Pancreas (tissue), 10 donors: ENCODE measurements at regions not wholly inside any gene's neighbourhood (a gene's known extent, or its start where the extent isn't known, plus 50 kb on each side); places are given as distances from the start of the nearest gene placed in this dataset.

Experiments
- ATAC-seq, 4 donors: fragments of 200-7000 bp; cut with Tn5 transposase; one replicate each; pipeline versions ENCODE4 v1.8.0 to v1.9.1; 2020; ENCODE audit warnings: mild to moderate bottlenecking in 4 of 4, moderate library complexity in 4 of 4
- DNase-seq, 6 donors: peaks; one replicate each; pipeline ENCODE4 v3.0.0-alpha.2; 2020
- FAIRE-seq: peaks from 2 replicates; lab custom pipeline; 2012; peaks lifted over from hg19 to GRCh38; lab: Jason Lieb, UNC
- H3K27ac ChIP-seq, 4 donors: fragments of 200-600 bp; sonication (generic); 1 replicate in 3 of 4; 2 replicates in 1 of 4; pipeline versions ENCODE4 v1.5.0 to v1.8.0; 2020
- H3K27me3 ChIP-seq, 4 donors: fragments of 200-600 bp; one replicate each; pipeline ENCODE4 v1.8.0; 2021
- H3K36me3 ChIP-seq, 3 donors: fragments of 200-600 bp; sonication (generic) in 1 of 3; one replicate each; pipeline versions ENCODE4 v1.5.0 to v1.8.0; 2020 to 2021
- H3K4me1 ChIP-seq, 3 donors: fragments of 200-600 bp; one replicate each; pipeline ENCODE4 v1.8.0; 2021
- H3K4me3 ChIP-seq, 4 donors: fragments of 200-600 bp; sonication (generic) in 2 of 4; one replicate each; pipeline versions ENCODE4 v1.5.0 to v1.8.0; 2020 to 2021
- H3K9me3 ChIP-seq, 4 donors: fragments of 200-600 bp; one replicate each; pipeline ENCODE4 v1.8.0; 2021
- CTCF ChIP-seq, 4 donors: fragments of 200-600 bp; sonication (generic) in 3 of 4; IDR thresholded peaks; one replicate each; pipeline versions ENCODE4 v1.5.0 to v1.8.0; 2021; ENCODE audit warnings: antibody characterized with exemption in 4 of 4
- WGBS, 2 donors: extraction: QIAGEN DNeasy Blood & Tissue Kit; methylation state at CpG; one replicate each; pipeline ENCODE4 v1.1.7; 2013; 5-methylcytosine and 5-hydroxymethylcytosine counted together
- intact Hi-C, 3 donors: fragments of 100-400 bp; cut with DNase I; formaldehyde crosslinking; loops; one replicate each; pipeline versions ENCODE4 v1.11.1 to v1.14.2; 2022
- donor health status: healthy with polysubstance abuse.
- donor health status: DM: no; HTN: no; CAD: no; lungs with moderate emphysema.
- donor health status: DM: no; HTN: no; CAD: no.
- donor health status: control.
- donor health status: control.
- donor health status: Bipolar disorder and iron deficiency.
- donor health status: DM: yes; HTN: yes; CAD: no.
- donor health status: DM: no; HTN: no; CAD: no.
- donor health status: DM: no; HTN: no; CAD: no.
- donor health status: DM: yes; HTN: yes; CAD: no.

DNA sequence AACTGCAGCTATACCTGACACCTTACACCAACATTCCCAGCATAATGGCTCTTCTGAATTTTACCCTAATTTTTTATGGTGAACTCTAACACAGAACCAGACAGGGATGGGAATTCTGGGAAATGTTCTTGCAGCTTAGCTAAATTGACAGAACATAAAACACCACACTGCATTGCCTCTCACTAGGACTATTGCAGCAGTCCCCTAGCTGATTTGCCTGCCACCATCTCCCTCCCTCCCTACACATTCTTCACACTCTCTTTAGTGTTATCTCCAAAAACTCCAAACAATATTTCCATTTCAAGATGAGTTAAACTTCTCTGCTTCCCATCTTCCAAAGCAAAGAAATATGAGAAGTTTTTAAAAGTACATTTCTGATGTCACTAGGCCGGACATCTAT, 733.9 kb upstream of the INTU start:
- Histone ChIP-seq H3K27ac (no peak overlapping the region), H3K36me3 (no peaks in the 10 kb centered on the region), H3K27me3 (no peaks in the 10 kb centered on the region), H3K9me3 (no peaks in the 10 kb centered on the region), H3K4me1 (no peaks in the 10 kb centered on the region), H3K4me3 (no peak overlapping the region)
- no peak for TF ChIP-seq CTCF (IDR thresholded peaks at IDR 0.05)
- intact Hi-C loops: no loop called here
- DNase-seq (no peak), ATAC-seq (no peak), FAIRE-seq (no peak)
- 91 to 92% methylated on average over 1 of the region's 1 CpG for WGBS, 2 donors

- DNase-seq (no peak), ATAC-seq (peak in 1 of 4 donors; percentile 40), FAIRE-seq (no peak)
- no peaks in the 10 kb centered on the region for H3K4me1 ChIP-seq
- H3K27me3 ChIP-seq: no peaks in the 10 kb centered on the region
- no peak overlapping the region for H3K4me3 ChIP-seq
- intact Hi-C loops: no loop called here
- no peaks in the 10 kb centered on the region for H3K9me3 ChIP-seq
- H3K27ac ChIP-seq: no peak overlapping the region
- WGBS, 2 donors: 13 to 26% methylated on average over 2 of the region's 2 CpGs
- no peak for TF ChIP-seq CTCF (IDR thresholded peaks at IDR 0.05)
- H3K36me3 ChIP-seq: no peaks in the 10 kb centered on the region
Measured at GRCh38 chr4:126899331-126899801, 733.4 kb upstream of the INTU start.

GRCh38 chr4:126906466-126906865, 726.3 kb upstream of the INTU start:
- FAIRE-seq (no peak), ATAC-seq (no peak)
- no peak for TF ChIP-seq CTCF (IDR thresholded peaks at IDR 0.05)

GRCh38 chr4:126907389-126907788, 725.4 kb upstream of the INTU start:
- WGBS, 2 donors: 29 to 78% methylated on average over 1 of the region's 1 CpG
- no peak for TF ChIP-seq CTCF (IDR thresholded peaks at IDR 0.05)
- ATAC-seq (no peak), DNase-seq (no peak), FAIRE-seq (no peak)
- no peaks in the 10 kb centered on the region for H3K36me3 ChIP-seq
- intact Hi-C loops: no loop called here
- no peak overlapping the region for H3K4me3 ChIP-seq
- no peaks in the 10 kb centered on the region for H3K27me3 ChIP-seq
- no peak overlapping the region for H3K27ac ChIP-seq
- no peaks in the 10 kb centered on the region for H3K4me1 ChIP-seq
- H3K9me3 ChIP-seq: no peaks in the 10 kb centered on the region

More at GRCh38 chr4:126906466-126906865, 726.3 kb upstream of the INTU start:
- WGBS, 2 donors: 28 to 50% methylated on average over 3 of the region's 3 CpGs
- Histone ChIP-seq H3K4me1 (no peaks in the 10 kb centered on the region), H3K4me3 (no peak overlapping the region), H3K36me3 (no peaks in the 10 kb centered on the region), H3K9me3 (no peaks in the 10 kb centered on the region), H3K27ac (no peak overlapping the region), H3K27me3 (no peaks in the 10 kb centered on the region)
- no peak for DNase-seq
- intact Hi-C loops: no loop called here

GRCh38 chr4:126916049-126916625, 716.6 kb upstream of the INTU start:
- Histone ChIP-seq H3K27ac (no peak overlapping the region), H3K9me3 (no peaks in the 10 kb centered on the region), H3K27me3 (no peaks in the 10 kb centered on the region), H3K4me3 (no peak overlapping the region), H3K4me1 (no peaks in the 10 kb centered on the region), H3K36me3 (no peaks in the 10 kb centered on the region)
- intact Hi-C loops: no loop called here
- 26 to 31% methylated on average over 3 of the region's 3 CpGs for WGBS, 2 donors
- ATAC-seq: no peak
- no peak for TF ChIP-seq CTCF (IDR thresholded peaks at IDR 0.05)
- DNase-seq: no peak
- FAIRE-seq: no peak
